Osteoblast (primary cell): ENCODE measurements at regions not wholly inside any gene's neighbourhood (a gene's known extent, or its start where the extent isn't known, plus 50 kb on each side); places are given as distances from the start of the nearest gene placed in this dataset.

ENCODE experiments used
- DNase-seq: peaks from one replicate; pipeline ENCODE4 v3.0.0; 2011; ENCODE audit warnings: low spot score, mixed read lengths; ENCODE audit not compliant: insufficient read length; ENCODE audit errors: missing footprints
- H2AFZ ChIP-seq: 2 replicates; pipeline ENCODE4 v1.6.0; 2011; ENCODE audit warnings: mild to moderate bottlenecking, low read length
- H3K27ac ChIP-seq: 2 replicates; pipeline ENCODE4 v1.5.1; 2011; ENCODE audit warnings: mild to moderate bottlenecking, low read depth, low read length, moderate library complexity
- H3K27me3 ChIP-seq: 2 replicates; pipeline ENCODE4 v1.6.0; 2012; ENCODE audit warnings: mild to moderate bottlenecking, control low read depth, inconsistent platforms, low read length, moderate library complexity; ENCODE audit not compliant: insufficient read depth
- H3K36me3 ChIP-seq: 2 replicates; pipeline ENCODE4 v1.5.1; 2011; ENCODE audit warnings: mild to moderate bottlenecking, low read length, control low read depth, moderate library complexity; ENCODE audit not compliant: insufficient read depth
- H3K4me1 ChIP-seq: 2 replicates; pipeline ENCODE4 v1.5.1; 2011; ENCODE audit warnings: mild to moderate bottlenecking, low read length, control low read depth, moderate library complexity; ENCODE audit not compliant: insufficient read depth
- H3K4me2 ChIP-seq: 2 replicates; pipeline ENCODE4 v1.6.0; 2011; ENCODE audit warnings: mild to moderate bottlenecking, low read length; ENCODE audit not compliant: insufficient read depth
- H3K4me3 ChIP-seq: fragments of 200-600 bp; sonication (generic); 3 replicates; pipeline ENCODE4 v1.5.1; 2012; ENCODE audit warnings: mild to moderate bottlenecking, low read length, inconsistent platforms; ENCODE audit not compliant: insufficient read depth
- H3K79me2 ChIP-seq: 2 replicates; pipeline ENCODE4 v1.6.0; 2012; ENCODE audit warnings: mild to moderate bottlenecking, low read length, control low read depth, inconsistent platforms; ENCODE audit not compliant: insufficient read depth
- H3K9me3 ChIP-seq: 2 replicates; pipeline ENCODE4 v1.5.1; 2011; ENCODE audit warnings: low read depth, low read length, control low read depth
- H4K20me1 ChIP-seq: 2 replicates; pipeline ENCODE4 v1.6.0; 2012; ENCODE audit warnings: mild to moderate bottlenecking, low read length, control low read depth; ENCODE audit not compliant: insufficient read depth
- TF ChIP-seq, protein P1 (sequence below): IDR thresholded peaks from 2 replicates; pipeline ENCODE4 v1.5.1; 2011; ENCODE audit warnings: mild to moderate bottlenecking, low read depth, low read length, moderate library complexity; ENCODE audit errors: extremely low read depth

DNA sequence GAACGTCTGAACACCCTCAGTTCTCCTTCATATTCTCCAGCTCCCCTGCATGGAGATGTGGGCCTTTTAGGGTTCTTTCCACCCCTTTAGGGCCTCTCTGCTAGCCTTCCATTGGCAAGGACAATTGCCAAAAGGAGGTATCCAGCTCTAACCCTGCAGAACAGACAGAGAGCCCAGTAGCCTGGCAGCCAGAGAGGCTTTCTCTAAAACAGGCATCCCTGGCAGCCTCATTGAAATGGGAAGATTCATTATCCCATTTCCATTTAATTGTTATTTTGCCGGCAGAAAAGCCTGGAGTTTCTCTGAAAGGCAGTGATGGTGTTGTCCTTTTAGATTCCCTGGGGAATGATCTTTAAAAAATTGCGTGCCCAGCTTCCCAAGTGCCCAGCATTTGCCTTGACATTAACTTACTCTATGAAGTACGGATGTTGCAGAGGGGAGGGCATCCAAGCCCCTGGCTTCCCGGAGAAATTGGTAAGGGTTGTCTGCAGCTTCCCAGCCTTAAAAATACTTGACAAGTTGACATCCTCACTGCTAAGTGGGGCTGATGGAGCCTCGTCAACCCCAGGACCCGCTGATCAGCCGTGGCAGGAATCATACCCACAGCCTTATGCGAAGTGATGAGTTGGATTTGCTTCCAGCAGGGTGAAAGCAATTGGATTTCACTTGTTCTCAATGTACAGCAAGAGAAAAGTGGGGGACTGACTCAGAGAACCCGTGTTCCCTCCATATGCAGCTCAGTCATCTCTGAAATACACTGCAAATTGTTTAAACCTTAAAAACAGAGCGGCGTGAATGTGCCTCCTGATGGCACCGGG lies 244.1 kb downstream of the CRLF2 start:
- Histone ChIP-seq H3K79me2 (no peaks in the 10 kb centered on the region), H2AFZ (no peak overlapping the region), H3K4me3 (no peak overlapping the region), H3K4me2 (no peak overlapping the region), H3K27ac (no peak overlapping the region), H3K27me3 (peaks cover 10% of the 10 kb centered on the region), H3K36me3 (no peaks in the 10 kb centered on the region), H4K20me1 (no peaks in the 10 kb centered on the region), H3K9me3 (no peaks in the 10 kb centered on the region), H3K4me1 (no peaks in the 10 kb centered on the region)
- no peak for DNase-seq
- TF ChIP-seq, protein P1, sequence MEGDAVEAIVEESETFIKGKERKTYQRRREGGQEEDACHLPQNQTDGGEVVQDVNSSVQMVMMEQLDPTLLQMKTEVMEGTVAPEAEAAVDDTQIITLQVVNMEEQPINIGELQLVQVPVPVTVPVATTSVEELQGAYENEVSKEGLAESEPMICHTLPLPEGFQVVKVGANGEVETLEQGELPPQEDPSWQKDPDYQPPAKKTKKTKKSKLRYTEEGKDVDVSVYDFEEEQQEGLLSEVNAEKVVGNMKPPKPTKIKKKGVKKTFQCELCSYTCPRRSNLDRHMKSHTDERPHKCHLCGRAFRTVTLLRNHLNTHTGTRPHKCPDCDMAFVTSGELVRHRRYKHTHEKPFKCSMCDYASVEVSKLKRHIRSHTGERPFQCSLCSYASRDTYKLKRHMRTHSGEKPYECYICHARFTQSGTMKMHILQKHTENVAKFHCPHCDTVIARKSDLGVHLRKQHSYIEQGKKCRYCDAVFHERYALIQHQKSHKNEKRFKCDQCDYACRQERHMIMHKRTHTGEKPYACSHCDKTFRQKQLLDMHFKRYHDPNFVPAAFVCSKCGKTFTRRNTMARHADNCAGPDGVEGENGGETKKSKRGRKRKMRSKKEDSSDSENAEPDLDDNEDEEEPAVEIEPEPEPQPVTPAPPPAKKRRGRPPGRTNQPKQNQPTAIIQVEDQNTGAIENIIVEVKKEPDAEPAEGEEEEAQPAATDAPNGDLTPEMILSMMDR, result no peak

DNA sequence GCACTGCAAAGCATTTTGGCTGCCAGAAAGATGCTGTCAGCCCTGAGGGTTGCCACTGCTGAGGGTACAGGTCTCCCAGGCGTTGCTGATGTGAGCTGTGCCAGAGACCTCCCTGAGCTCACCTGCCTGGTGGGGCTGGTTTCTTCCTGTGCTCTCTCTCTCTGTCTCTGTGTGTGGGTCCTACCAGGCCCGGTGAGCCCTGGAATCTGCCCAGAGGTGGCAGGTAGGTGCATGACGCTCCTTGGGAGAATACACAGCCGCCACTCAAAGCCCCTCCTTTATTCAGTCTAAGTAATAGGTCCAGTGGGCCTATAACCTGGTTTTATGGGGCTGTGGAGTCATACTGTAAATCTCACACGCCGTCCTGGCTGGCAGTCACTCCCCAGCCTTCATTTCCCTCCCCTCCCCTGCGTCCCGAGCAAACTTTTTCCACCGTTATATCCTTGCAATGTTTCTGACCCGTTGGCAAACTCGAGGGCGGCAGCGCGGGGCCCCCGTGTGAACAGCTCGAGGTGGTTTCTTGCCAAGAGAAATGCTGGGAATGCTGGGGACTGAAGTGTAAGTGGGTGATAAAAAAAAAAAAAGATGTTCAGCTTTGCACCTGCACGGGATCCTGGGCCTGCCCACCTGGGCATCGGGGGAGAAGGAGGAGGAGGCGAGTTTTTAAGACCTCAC lies 245.9 kb downstream of the CRLF2 start:
- Histone ChIP-seq H2AFZ (no peak overlapping the region), H3K9me3 (no peaks in the 10 kb centered on the region), H4K20me1 (no peaks in the 10 kb centered on the region), H3K4me1 (no peaks in the 10 kb centered on the region), H3K27me3 (peaks cover 6% of the 10 kb centered on the region), H3K79me2 (no peaks in the 10 kb centered on the region), H3K4me2 (no peak overlapping the region), H3K27ac (no peak overlapping the region), H3K4me3 (no peak overlapping the region), H3K36me3 (no peaks in the 10 kb centered on the region)
- no peak for DNase-seq
- TF ChIP-seq, protein P1, result no peak

DNA sequence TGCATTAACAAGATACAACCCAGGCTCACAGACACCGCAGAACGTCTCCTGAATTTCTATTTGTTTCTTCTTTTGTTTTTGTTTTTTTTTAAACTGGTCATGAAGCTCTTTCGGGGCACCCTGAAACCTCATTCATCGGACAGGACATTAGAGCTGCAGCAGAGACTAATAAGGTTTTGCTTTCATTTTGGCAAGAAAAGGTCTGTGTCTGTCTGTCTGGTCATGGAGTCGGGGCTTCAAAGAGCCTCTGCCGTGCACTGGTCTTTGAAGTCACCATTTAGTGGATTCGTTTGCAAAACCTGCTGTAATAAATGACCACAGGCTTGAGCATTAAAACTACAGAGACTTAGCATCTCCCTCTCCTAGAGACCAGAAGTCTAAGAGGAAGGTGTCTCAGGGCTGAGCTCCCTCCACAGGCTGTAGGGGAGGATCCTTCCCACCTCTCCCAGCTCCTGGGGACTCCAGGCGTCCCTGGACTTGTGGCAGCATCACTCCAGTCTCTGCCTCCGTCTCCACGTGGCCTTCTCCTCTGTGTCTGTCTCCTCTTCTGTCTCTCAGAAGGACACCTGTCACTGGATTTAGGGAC lies 247.5 kb downstream of the CRLF2 start:
- no peaks in the 10 kb centered on the region for H3K36me3 ChIP-seq

More for the DNA sequence above, 247.5 kb downstream of the CRLF2 start:
- Histone ChIP-seq H3K9me3 (no peaks in the 10 kb centered on the region), H3K4me2 (peak overlapping the region; percentile 55), H4K20me1 (no peaks in the 10 kb centered on the region), H3K79me2 (no peaks in the 10 kb centered on the region), H3K4me1 (no peaks in the 10 kb centered on the region), H3K27me3 (peaks cover 17% of the 10 kb centered on the region), H2AFZ (no peak overlapping the region), H3K4me3 (peak overlapping the region; percentile 33), H3K27ac (no peak overlapping the region)
- no peak for DNase-seq
- TF ChIP-seq, protein P1, result no peak
